ENCODE measurements at regions not wholly inside any gene's neighbourhood (a gene's known extent, or its start where the extent isn't known, plus 50 kb on each side); places are given as distances from the start of the nearest gene placed in this dataset.

- 94% methylated on average over 3 of the region's 6 CpGs; no CpG with 5 or more reads in 1 of the 2 experiments for WGBS, 2 experiments (ENCODE audit: extremely low coverage in 2 of 2, insufficient read length in 1 of 2)
- H3K9ac ChIP-seq (ENCODE audit: low read depth, low read length), result no peak overlapping the region
- no peaks in the 10 kb centered on the region for H4K20me1 ChIP-seq (ENCODE audit: insufficient read depth, low read length)
- ChIA-PET CTCF (no interaction called here), POLR2A (ENCODE audit: unreplicated experiment) (no interaction called here)
- TF ChIP-seq, protein P1, sequence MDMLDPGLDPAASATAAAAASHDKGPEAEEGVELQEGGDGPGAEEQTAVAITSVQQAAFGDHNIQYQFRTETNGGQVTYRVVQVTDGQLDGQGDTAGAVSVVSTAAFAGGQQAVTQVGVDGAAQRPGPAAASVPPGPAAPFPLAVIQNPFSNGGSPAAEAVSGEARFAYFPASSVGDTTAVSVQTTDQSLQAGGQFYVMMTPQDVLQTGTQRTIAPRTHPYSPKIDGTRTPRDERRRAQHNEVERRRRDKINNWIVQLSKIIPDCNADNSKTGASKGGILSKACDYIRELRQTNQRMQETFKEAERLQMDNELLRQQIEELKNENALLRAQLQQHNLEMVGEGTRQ (IDR thresholded peaks at IDR 0.05; ENCODE audit: low read depth, low read length), result no peak
- TF ChIP-seq CTCF (conservative IDR thresholded peaks at IDR 0.05; ENCODE audit: low read depth, low read length) (no peak), CHD1 (IDR thresholded peaks at IDR 0.05; ENCODE audit: low read depth, low read length) (no peak), MXI1 (IDR thresholded peaks at IDR 0.05; ENCODE audit: borderline replicate concordance, low read depth, low read length) (no peak), FOS (IDR thresholded peaks at IDR 0.05; ENCODE audit: low read depth, low read length) (no peak), NFE2L2 (IDR thresholded peaks at IDR 0.05; ENCODE audit: low read depth, low read length) (no peak), RCOR1 (IDR thresholded peaks at IDR 0.05; ENCODE audit: insufficient replicate concordance, low read length) (no peak), SMC3 (IDR thresholded peaks at IDR 0.05; ENCODE audit: low read depth, low read length) (no peak)
- TF ChIP-seq, protein P2, sequence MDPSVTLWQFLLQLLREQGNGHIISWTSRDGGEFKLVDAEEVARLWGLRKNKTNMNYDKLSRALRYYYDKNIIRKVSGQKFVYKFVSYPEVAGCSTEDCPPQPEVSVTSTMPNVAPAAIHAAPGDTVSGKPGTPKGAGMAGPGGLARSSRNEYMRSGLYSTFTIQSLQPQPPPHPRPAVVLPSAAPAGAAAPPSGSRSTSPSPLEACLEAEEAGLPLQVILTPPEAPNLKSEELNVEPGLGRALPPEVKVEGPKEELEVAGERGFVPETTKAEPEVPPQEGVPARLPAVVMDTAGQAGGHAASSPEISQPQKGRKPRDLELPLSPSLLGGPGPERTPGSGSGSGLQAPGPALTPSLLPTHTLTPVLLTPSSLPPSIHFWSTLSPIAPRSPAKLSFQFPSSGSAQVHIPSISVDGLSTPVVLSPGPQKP (IDR thresholded peaks at IDR 0.05; ENCODE audit: borderline replicate concordance, low read depth, low read length), result no peak
- H2AFZ ChIP-seq (replicated peaks; ENCODE audit: low read length, poor library complexity), result no peak overlapping the region
- H3K56ac ChIP-seq (ENCODE audit: extremely low read depth, insufficient read depth, low read length), result no peak overlapping the region
- H2BK20ac ChIP-seq (ENCODE audit: low read depth, low read length), result no peak overlapping the region
- no peak overlapping the region for H3K23ac ChIP-seq (ENCODE audit: low read depth, low read length)
- dilution Hi-C loops (cut with HindIII; ENCODE audit: low sequenced_read_pairs, unreplicated experiment) (no loop called here), intact Hi-C loops (cut with micrococcal nuclease) (no loop called here), in situ Hi-C loops (cut with MboI; ENCODE audit: low sequenced_read_pairs) (no loop called here)
- H2BK5ac ChIP-seq (ENCODE audit: low read depth, low read length, poor library complexity, severe bottlenecking), result no peak overlapping the region
- H2BK120ac ChIP-seq (ENCODE audit: low read depth, low read length), result no peak overlapping the region
- H3K14ac ChIP-seq (replicated peaks; ENCODE audit: low read depth, low read length), result no peak overlapping the region
- no peak overlapping the region for H2AK5ac ChIP-seq (ENCODE audit: low read depth, low read length)
- DNase-seq (no peak), ATAC-seq (ENCODE audit: low read depth) (no peak)
- no peaks in the 10 kb centered on the region for H3K9me1 ChIP-seq (ENCODE audit: insufficient read depth, low read length)
- no peak overlapping the region for H2BK15ac ChIP-seq (ENCODE audit: low read depth, low read length)
- no peaks in the 10 kb centered on the region for H3K4me1 ChIP-seq (ENCODE audit: control insufficient read depth, insufficient read depth, low read length)
- no peak overlapping the region for H3K4me2 ChIP-seq (ENCODE audit: low read depth, low read length)
- no peaks in the 10 kb centered on the region for H3K36me3 ChIP-seq (ENCODE audit: control insufficient read depth, insufficient read depth, low read length)
- no peak overlapping the region for H4K91ac ChIP-seq (ENCODE audit: insufficient read depth, low read depth, low read length)
- no peak overlapping the region for H3K4me3 ChIP-seq (ENCODE audit: insufficient read depth, low read depth, low read length)
- no peak overlapping the region for H3K27ac ChIP-seq (ENCODE audit: insufficient read depth, low read length)
- no peak overlapping the region for H4K5ac ChIP-seq (ENCODE audit: low read depth, low read length)
- H3K4ac ChIP-seq (ENCODE audit: low read depth, low read length), result no peak overlapping the region
- H2AK9ac ChIP-seq (replicated peaks; ENCODE audit: low read depth, low read length, poor library complexity), result no peak overlapping the region
- H3K27me3 ChIP-seq (ENCODE audit: control insufficient read depth, insufficient read depth, low read length), result no peaks in the 10 kb centered on the region
- H3K18ac ChIP-seq (ENCODE audit: low read depth, low read length), result no peak overlapping the region
- no peak overlapping the region for H4K8ac ChIP-seq (ENCODE audit: low read depth in 2 of 2, low read length in 2 of 2)
- no TSS peak for BruUV-seq (replicated peaks)
- peaks cover 2% of the 10 kb centered on the region; the same call in 1 of the 2 replicates for H3K9me3 ChIP-seq (ENCODE audit: control insufficient read depth, insufficient read depth, low read length)
- no peaks in the 10 kb centered on the region for H3K79me1 ChIP-seq (ENCODE audit: low read depth in 1 of 2, low read length in 2 of 2)
Measured at GRCh38 chr10:9757176-9757575, 1260.5 kb upstream of the CELF2 start.

All from IMR-90 (cell line).